HG02571 (cell line): ENCODE measurements at regions not wholly inside any gene's neighbourhood (a gene's known extent, or its start where the extent isn't known, plus 50 kb on each side); places are given as distances from the start of the nearest gene placed in this dataset.

Experiments used
- ATAC-seq: cut with Tn5 transposase; IDR thresholded peaks from one replicate; pipeline ENCODE4 v1.9.1; 2021; ENCODE audit warnings: mild to moderate bottlenecking, moderate library complexity; ENCODE audit not compliant: unreplicated experiment

GRCh38 chr21:34022627-34023335, 50.6 kb upstream of the MRPS6 start:
- ATAC-seq, result no peak

- no peak for ATAC-seq
Observed at GRCh38 chr21:34021726-34022125, 51.7 kb upstream of the MRPS6 start.

GRCh38 chr21:34020983-34021553, 52.3 kb upstream of the MRPS6 start:
- ATAC-seq, result no peak

DNA sequence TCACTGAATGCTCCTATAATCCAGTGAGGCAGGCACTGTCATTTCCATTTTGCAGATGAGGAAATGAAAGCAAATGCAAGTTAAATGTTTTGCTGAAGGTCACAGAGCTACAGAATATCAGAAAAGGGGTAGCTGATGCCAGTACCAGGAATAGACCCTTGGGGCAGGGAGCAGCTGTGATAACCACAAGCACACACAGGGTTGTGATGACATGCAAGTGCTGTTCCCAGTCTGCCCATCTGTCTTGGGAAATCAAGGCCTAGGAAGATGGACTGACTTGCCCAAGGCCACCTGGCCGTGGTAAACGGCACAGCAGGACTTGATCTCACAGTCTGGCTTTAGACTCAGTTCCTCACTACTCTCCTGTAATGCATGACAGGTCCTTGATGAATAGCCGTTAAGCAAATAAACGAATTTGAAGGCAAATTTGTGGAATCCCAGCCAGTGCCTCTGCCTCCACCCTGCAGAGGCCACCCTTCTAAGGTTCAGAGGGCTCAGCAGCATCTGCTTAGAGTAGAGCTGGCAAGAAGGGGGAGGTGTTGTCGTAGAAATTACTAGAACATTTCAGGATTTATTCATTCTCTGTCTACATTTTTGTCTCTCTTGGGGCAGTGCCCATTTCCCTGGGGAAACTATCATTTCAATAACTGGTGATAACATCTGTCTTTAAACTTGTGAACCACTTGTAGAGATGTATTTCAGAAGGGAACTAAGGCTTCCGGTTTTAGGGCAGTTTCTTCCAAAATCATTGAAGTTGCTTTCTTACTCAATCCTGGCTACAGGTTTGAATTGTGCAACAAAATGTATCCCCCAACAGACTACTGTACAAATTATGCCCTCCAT, 53.2 kb upstream of the MRPS6 start:
- peak; percentile 37 for ATAC-seq

GRCh38 chr21:34019402-34019801, 54.0 kb upstream of the MRPS6 start:
- no peak for ATAC-seq

DNA sequence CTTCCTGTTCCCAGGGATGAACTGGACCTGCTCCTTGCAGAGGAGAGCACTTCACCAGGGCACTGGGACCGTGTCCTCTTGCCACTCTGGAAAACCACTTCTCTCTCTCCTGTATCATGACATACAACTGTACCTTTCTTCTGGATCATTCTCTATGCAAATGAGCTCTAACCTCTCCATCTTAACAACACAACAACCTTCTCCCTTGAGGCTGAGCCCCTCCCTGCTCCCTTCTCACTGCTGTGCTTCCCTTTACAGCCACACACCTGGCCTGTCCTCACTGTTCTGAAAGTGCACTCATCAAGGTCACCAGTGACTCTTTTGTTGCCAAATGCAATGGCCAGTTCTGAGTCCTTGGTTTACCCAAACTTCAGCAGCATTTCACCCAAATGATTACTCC, 54.5 kb upstream of the MRPS6 start:
- ATAC-seq, result no peak

DNA sequence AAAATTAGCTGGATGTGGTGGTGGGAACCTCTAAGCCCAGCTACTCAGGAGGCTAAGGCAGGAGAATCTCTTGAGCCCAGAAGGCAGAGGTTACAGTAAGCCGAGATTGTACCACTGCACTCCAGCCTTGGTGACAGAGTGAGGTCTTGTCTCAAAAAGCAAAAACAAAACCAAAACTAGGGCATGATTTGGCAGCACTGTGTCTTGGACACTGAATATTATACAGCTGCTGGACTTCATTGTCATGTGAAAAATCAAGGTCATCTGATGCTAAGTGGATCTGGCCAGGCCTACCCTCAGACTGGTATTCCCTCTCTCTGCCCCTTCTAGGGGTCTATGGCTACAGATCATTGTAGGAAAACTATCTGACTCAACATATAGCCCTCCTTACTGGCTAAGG, 55.2 kb upstream of the MRPS6 start:
- no peak for ATAC-seq

DNA sequence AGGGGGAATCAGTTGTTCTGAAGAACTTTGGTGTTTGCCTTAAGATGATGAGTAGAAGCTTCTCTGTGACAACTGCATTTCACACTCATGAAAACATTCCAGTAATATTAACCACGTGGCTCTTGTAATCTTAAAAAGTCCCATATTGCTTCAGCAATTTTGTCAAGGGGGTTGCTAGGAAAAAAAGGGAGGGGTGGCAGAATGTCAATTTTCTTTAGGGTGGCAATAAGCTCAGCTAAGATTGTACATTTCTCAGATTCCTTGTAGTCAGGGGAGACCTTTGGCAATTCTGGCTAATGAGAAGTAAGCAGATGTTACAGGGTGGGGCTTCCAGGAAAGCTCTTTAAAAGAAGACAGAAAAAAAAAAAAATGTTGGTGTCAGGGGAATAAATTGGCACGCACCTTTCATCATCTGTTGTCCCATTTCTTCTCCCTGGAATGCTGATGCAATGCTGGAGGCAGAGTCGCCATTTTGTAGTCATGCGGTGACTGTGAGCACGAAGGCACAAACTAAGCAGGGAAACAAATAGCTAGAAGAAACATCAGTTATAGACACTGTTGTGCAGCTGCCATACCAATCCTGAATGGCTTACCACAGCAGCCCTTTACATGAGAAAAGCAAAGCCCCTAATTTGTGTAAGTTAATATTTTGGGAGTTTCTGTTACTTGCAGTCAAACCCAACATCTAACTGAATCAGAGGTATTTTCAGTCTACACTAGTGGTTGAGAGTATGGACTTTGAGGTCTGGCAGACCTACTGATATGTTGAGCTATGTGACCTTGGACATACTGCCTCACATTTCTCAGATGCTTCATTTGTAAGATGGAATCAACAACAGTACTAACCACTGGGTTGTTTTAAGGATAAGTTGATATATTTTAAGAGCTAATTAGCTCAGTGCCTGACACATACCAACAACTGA, 56.1 kb upstream of the MRPS6 start:
- peak; percentile 33 for ATAC-seq

GRCh38 chr21:34012640-34013039, 60.7 kb upstream of the MRPS6 start:
- no peak for ATAC-seq

DNA sequence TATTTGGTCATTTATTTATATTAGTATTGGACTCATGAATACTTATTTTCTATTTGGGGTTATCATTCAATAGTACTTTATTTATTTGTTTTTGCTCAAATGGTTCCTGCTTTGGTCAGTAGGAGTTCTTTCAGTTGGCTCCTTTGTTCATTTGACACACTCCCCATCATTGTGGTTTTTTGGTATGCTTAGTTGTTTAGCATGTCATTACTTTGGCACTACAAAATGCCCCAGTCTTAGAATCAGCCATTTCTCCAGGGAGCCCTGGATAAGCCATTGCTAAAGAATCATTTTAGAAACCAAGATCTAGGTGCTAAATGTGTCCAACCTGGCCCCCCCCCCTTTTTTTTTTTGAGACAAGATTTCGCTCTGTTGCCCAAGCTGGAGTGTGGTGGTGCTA, 61.7 kb upstream of the MRPS6 start:
- no peak for ATAC-seq

GRCh38 chr21:34009193-34009592, 64.2 kb upstream of the MRPS6 start:
- no peak for ATAC-seq

DNA sequence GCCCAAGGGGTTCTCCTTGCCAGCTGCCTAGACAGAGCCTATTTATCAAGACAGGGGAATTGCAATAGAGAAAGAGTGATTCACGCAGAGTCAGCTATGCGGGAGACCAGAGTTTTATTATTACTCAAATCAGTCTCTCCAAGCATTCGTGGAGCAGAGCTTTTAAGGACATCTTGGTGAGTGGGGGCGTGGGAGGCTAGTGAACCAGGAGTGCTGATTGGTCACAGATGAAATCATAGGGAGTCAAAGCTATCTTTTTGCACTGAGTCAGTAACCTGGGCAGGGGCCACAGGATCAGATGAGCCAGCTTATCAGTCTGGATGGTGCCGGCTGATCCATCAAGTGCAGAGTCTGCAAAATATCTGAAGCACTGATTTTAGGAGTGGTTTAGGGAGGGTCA, 64.8 kb upstream of the MRPS6 start:
- ATAC-seq, result no peak

DNA sequence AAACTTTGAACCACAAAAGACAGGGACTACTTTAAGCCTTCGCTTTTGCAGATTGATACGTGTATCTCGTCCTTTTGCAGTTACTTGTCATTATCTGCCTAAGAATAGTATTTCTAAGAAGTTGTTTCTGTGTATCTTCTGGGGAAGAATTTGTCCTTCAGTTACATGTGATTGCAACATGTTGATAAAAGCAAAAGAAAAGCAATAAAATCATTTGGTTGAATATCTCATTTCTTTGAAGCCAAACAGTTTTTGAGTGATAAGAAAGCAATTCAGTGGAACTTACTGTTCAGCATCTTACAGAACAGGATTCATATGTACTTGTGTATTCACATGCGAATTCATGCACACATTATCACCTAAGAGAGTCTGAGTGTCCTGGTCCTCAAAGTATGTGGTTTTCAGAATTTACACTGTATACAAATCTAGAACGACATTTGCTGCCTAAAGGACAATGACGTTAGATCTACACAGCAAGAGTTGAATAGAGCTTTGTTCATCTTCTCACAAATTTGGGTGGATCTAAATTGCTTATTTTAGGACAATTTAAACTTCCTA, 66.7 kb upstream of the MRPS6 start:
- ATAC-seq, result no peak

DNA sequence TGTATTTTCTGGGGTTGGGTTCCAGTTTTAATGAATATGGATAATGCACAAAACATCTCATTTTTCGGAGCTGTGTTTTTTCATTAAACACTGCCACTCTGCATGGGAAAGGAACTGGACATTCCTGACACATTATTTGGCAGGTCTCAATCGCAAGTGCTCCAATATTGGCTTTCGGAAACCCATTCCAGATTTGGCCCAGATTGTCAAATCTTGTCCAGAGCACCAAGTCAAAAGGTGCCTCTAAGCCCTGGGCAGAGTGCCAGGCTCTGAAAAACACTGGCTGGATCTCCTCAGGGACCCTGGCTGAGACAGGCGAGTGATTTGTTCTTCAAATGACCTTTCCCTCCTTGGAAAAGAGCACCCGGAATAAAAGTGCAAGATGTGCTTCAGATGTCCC, 68.4 kb upstream of the MRPS6 start:
- ATAC-seq, result no peak

GRCh38 chr21:34004013-34004938, 69.1 kb upstream of the MRPS6 start:
- no peak for ATAC-seq

- ATAC-seq, result no peak
Observed at GRCh38 chr21:34003428-34003827, 70.0 kb upstream of the MRPS6 start.

DNA sequence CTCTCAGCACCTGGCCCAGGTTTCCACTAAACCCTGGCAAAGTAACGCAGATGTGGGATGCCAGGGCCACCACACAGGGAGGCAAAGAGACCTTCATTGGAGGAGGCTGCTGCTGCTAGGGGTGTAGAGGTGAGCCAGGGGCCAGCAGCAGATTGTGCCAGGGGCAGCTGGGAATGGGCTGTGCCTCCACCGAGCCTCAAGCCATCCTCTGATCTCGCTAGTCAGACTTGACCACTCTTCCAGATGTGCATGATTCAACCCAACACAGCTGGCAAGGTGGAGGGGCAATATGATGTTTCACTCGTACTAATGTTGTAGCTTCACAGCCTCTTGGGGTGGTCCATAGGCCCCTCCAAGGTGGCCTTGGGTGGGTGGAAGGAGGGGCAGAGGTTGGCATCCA, 73.0 kb upstream of the MRPS6 start:
- ATAC-seq, result no peak

DNA sequence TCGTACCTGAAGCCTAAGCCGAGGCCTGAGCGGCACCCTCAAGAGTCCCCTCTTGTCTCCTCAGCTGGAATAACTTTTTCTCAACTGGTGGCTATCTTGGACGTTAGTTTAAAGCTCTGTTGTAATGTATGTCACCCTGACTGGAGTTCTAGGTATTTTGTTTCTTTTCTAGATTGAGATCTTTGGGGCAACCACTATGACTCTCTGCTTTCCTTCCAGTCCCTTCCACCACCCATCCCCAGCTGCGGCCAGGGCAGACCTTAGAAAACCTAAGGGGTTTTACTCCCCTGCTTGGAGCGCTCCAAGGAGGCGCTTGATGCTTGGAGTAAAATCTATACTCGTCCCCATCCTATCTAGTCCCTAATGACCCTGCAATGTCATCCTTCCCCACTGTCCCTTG, 74.6 kb upstream of the MRPS6 start:
- no peak for ATAC-seq

- no peak for ATAC-seq
Observed at GRCh38 chr21:33998402-33998801, 75.0 kb upstream of the MRPS6 start.

DNA sequence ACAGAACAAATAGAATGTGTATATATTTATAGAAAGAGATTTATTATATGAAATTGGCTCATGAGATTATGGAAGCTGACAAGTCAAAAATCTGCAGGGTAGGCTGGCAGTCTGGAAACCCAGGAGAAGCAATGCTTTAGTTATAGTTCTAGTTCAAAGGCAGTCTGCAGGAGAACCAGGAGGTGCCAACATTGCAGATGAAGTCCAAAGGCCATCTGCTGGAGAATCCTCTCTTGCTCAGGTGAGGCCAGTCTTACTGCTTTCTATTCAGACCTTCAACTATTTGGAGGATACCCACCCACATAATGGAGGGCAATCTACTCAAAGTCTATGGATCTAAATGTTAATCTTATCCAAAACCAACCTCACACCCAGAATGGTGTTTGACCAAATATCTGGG, 75.9 kb upstream of the MRPS6 start:
- no peak for ATAC-seq
